ENCODE measurements at regions not wholly inside any gene's neighbourhood (a gene's known extent, or its start where the extent isn't known, plus 50 kb on each side); places are given as distances from the start of the nearest gene placed in this dataset.
A peak's percentile ranks its signal among the peaks of the same experiment; 100 is the strongest.

DNA sequence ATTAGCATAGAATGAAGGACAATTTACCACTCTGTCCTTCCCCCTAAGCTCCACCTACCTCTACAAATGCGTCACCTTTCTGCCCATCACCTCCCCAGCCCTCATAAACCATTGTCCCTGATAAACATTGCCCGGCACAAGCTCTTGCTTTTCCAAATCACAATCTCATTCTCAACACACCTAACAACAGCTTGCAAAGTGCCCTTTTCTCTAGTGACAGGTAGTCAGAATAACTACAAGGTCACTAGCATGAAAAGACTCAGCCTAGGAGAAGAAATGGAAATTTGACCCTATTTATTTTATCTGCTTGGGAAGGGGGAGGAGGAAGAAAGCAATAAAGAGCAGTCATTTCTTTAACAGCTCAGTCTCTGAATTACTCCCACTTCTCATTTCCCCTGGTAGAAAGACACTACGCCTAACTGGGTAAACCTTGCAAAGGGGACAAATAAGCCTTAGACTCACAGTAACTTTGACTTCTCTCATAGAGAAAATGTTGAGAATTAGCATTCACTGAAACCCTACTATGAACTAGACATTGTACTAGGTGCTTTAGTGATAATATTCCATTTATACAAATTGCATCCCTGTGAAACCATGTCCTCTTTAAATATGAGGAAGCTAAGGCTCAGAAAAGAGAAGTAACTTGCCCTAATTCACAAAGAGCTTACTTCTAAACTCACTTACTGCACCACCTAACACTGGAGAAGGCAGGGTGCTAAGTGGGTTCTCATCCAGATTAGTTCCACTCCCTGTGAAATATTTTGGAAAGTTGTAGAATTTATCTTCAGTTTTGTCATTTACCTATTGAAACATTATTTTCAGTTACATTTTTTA, 116.2 kb upstream of the FNDC3A start:
- intact Hi-C loops (cut with DNase I; ENCODE audit: low total_unique reads) = no loop called here
- no peak for DNase-seq
- no peaks in the 10 kb centered on the region for H3K27me3 ChIP-seq
- no peak overlapping the region for H3K4me3 ChIP-seq
- no peaks in the 10 kb centered on the region for H3K36me3 ChIP-seq
- H3K27ac ChIP-seq = peak overlapping the region in 1 of 2 donors; percentile 10
- TF ChIP-seq, protein P1, sequence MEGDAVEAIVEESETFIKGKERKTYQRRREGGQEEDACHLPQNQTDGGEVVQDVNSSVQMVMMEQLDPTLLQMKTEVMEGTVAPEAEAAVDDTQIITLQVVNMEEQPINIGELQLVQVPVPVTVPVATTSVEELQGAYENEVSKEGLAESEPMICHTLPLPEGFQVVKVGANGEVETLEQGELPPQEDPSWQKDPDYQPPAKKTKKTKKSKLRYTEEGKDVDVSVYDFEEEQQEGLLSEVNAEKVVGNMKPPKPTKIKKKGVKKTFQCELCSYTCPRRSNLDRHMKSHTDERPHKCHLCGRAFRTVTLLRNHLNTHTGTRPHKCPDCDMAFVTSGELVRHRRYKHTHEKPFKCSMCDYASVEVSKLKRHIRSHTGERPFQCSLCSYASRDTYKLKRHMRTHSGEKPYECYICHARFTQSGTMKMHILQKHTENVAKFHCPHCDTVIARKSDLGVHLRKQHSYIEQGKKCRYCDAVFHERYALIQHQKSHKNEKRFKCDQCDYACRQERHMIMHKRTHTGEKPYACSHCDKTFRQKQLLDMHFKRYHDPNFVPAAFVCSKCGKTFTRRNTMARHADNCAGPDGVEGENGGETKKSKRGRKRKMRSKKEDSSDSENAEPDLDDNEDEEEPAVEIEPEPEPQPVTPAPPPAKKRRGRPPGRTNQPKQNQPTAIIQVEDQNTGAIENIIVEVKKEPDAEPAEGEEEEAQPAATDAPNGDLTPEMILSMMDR (IDR thresholded peaks at IDR 0.05) = no peak
- TF ChIP-seq POLR2A (IDR thresholded peaks at IDR 0.05) = no peak
- no peaks in the 10 kb centered on the region for H3K4me1 ChIP-seq
- no peaks in the 10 kb centered on the region for H3K9me3 ChIP-seq

DNA sequence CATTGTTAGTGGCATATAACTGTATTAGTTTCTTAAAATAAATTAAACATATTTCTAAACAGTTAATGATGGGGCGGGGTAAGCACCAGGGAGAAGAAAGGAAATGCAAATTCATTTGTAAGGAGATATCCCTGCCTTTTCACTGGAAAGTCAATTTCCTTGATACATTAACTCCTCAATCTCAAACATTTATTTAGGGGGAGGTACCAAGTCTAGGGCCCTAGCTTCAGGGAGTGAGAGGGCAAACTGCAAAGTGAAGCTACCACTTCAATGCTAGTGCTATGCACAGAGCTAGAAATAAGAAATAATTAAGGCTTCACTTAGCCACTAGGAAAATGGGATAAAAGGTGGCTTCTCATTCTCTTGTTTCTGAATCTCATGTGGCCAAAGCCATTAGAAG, 115.3 kb upstream of the FNDC3A start:
- DNase-seq = no peak
- H3K36me3 ChIP-seq = no peaks in the 10 kb centered on the region
- no peaks in the 10 kb centered on the region for H3K27me3 ChIP-seq
- no peak overlapping the region for H3K4me3 ChIP-seq
- H3K9me3 ChIP-seq = no peaks in the 10 kb centered on the region
- no peak overlapping the region for H3K27ac ChIP-seq
- intact Hi-C loops (cut with DNase I; ENCODE audit: low total_unique reads) = no loop called here
- no peaks in the 10 kb centered on the region for H3K4me1 ChIP-seq
- TF ChIP-seq POLR2A (IDR thresholded peaks at IDR 0.05) = no peak
- TF ChIP-seq, protein P1 (IDR thresholded peaks at IDR 0.05) = no peak

DNA sequence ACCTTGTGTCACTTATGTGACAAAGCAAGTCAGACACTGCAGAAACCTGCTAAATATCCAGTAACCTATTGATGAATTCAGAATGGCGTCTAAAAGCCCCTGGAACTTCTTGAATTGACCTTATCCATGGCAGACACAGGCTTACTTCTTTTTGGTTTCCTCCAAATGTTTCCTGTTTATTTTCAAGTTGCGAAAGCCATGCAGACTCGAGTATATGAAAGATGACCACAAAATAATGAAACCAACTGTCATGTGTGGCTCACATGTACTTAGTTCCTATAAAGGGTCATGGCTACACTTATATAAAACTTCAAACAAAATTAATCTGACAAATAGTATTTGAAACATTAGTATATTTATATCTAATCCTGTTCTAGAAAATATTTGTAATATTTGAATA, 113.1 kb upstream of the FNDC3A start:
- no peak for DNase-seq
- no peak overlapping the region for H3K4me3 ChIP-seq
- TF ChIP-seq, protein P1 (IDR thresholded peaks at IDR 0.05) = no peak
- no peak for TF ChIP-seq POLR2A (IDR thresholded peaks at IDR 0.05)
- no peaks in the 10 kb centered on the region for H3K27me3 ChIP-seq
- no peaks in the 10 kb centered on the region for H3K4me1 ChIP-seq
- H3K27ac ChIP-seq = no peak overlapping the region
- H3K36me3 ChIP-seq = no peaks in the 10 kb centered on the region
- no peaks in the 10 kb centered on the region for H3K9me3 ChIP-seq
- intact Hi-C loops (cut with DNase I; ENCODE audit: low total_unique reads) = no loop called here

DNA sequence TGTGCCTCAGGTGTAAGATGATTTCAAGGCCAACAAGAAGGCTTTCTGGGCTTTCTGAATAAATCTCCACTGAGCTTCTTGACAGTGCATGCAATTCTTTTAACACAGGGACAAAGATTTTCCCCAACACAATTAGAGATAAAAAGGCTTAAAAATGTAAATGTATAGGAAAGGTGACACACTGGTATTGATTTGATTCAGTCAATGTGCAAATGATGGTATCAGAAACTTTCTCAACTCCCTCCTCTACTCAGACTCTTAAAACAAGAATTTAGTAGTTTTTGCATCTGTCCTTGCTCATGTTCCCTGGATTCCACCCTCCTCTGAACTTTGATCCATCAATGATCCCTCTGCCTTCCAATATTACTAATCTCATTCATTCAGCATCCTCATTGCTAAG, 111.6 kb upstream of the FNDC3A start:
- intact Hi-C loops (cut with DNase I; ENCODE audit: low total_unique reads) = no loop called here
- Histone ChIP-seq H3K4me3 (no peak overlapping the region), H3K4me1 (no peaks in the 10 kb centered on the region), H3K9me3 (no peaks in the 10 kb centered on the region), H3K36me3 (no peaks in the 10 kb centered on the region), H3K27ac (no peak overlapping the region), H3K27me3 (no peaks in the 10 kb centered on the region)
- DNase-seq = no peak
- TF ChIP-seq POLR2A (IDR thresholded peaks at IDR 0.05) = no peak
- TF ChIP-seq, protein P1 (IDR thresholded peaks at IDR 0.05) = no peak

DNA sequence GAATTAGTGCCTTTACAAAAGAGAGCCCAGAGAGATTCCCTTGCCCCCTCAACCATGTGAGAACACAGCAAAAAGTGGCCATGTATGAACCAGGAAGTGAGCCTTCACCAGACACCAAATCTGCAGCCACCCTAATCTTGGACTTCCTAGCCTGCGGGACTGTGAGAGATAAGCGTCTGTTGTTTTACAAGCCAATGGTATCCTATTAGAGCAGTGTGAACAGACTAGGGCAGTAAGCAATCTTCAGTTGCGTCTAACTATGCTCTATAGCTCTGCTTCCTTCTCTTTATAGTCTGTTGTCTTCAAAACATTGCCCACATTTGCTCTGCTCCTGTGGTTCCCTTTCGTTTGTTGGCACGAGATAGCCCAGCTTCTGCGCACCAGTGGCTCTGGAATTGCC, 109.5 kb upstream of the FNDC3A start:
- intact Hi-C loops (cut with DNase I; ENCODE audit: low total_unique reads) = no loop called here
- H3K27me3 ChIP-seq = no peaks in the 10 kb centered on the region
- no peak for DNase-seq
- no peak overlapping the region for H3K4me3 ChIP-seq
- no peak overlapping the region for H3K27ac ChIP-seq
- no peaks in the 10 kb centered on the region for H3K9me3 ChIP-seq
- no peaks in the 10 kb centered on the region for H3K36me3 ChIP-seq
- H3K4me1 ChIP-seq = no peaks in the 10 kb centered on the region
- no peak for TF ChIP-seq POLR2A (IDR thresholded peaks at IDR 0.05)
- TF ChIP-seq, protein P1 (IDR thresholded peaks at IDR 0.05) = no peak

Data from uterus (tissue), 3 donors.